H1 (cell line): ENCODE measurements at regions not wholly inside any gene's neighbourhood (a gene's known extent, or its start where the extent isn't known, plus 50 kb on each side); places are given as distances from the start of the nearest gene placed in this dataset.
A peak's percentile ranks its signal among the peaks of the same experiment; 100 is the strongest.

Experiments
- CTCF ChIA-PET: fragments of 300-600 bp; sonication (Branson Sonifier 250); formaldehyde crosslinking; loops from one replicate; lab custom pipeline; 2021; ENCODE audit not compliant: partially characterized antibody; lab: Charles Lee
- POLR2A ChIA-PET: fragments of 300-600 bp; sonication (Branson Sonifier 250); formaldehyde crosslinking; loops from one replicate; lab custom pipeline; 2021; ENCODE audit warnings: inconsistent platforms; ENCODE audit not compliant: partially characterized antibody; lab: Charles Lee
- DNase-seq, 2 experiments: peaks; one replicate each; pipeline versions ENCODE4 v3.0.0 to v3.0.0-alpha.2; 2010 to 2022; ENCODE audit warnings: low spot score in 2 of 2, low read depth in 1 of 2, mixed read lengths in 1 of 2
- FAIRE-seq: peaks from 2 replicates; lab custom pipeline; 2011; peaks lifted over from hg19 to GRCh38; lab: Jason Lieb, UNC
- H2AFZ ChIP-seq: 2 replicates; pipeline ENCODE4 v1.8.1; 2012; ENCODE audit warnings: low read length, inconsistent platforms
- H2AK5ac ChIP-seq: 2 replicates; pipeline ENCODE4 v1.6.1; 2013; ENCODE audit warnings: low read depth, low read length
- H2BK120ac ChIP-seq: replicated peaks from 2 replicates; pipeline ENCODE3; 2013; ENCODE audit warnings: low read depth, low read length, inconsistent platforms
- H2BK12ac ChIP-seq: 2 replicates; pipeline ENCODE4 v1.6.1; 2013; ENCODE audit warnings: low read depth, low read length
- H2BK15ac ChIP-seq: 2 replicates; pipeline ENCODE4 v1.6.1; 2013; ENCODE audit warnings: low read length
- H2BK20ac ChIP-seq: 2 replicates; pipeline ENCODE4 v1.6.1; 2013; ENCODE audit warnings: low read length
- H2BK5ac ChIP-seq: 2 replicates; pipeline ENCODE4 v1.6.1; 2013; ENCODE audit warnings: low read depth, low read length
- H3K14ac ChIP-seq: 2 replicates; pipeline ENCODE4 v1.6.1; 2013; ENCODE audit warnings: inconsistent platforms; ENCODE audit not compliant: insufficient read length
- H3K18ac ChIP-seq: 2 replicates; pipeline ENCODE4 v1.6.1; 2013; ENCODE audit warnings: low read length; ENCODE audit errors: extremely low read depth
- H3K23ac ChIP-seq: 2 replicates; pipeline ENCODE4 v1.6.1; 2013; ENCODE audit warnings: inconsistent platforms; ENCODE audit not compliant: insufficient read length
- H3K23me2 ChIP-seq: 2 replicates; pipeline ENCODE4 v1.6.1; 2013; ENCODE audit warnings: low read depth, low read length
- H3K27ac ChIP-seq: 2 replicates; pipeline ENCODE4 v1.6.1; 2011; ENCODE audit warnings: low read depth, low read length, inconsistent platforms
- H3K27me3 ChIP-seq, 4 experiments: replicated peaks in 1 of 4; 1 replicate in 1 of 4; 2 replicates in 3 of 4; pipeline versions ENCODE4 v1.6.1 to v1.8.1; 2011 to 2013; ENCODE audit warnings: low read length in 3 of 4, mild to moderate bottlenecking in 3 of 4, inconsistent platforms in 2 of 4, mixed read lengths in 2 of 4, moderate library complexity in 1 of 4; ENCODE audit not compliant: control insufficient read depth in 3 of 4, insufficient read depth in 3 of 4; ENCODE audit errors: extremely low read depth in 1 of 4
- H3K36me3 ChIP-seq, 4 experiments: 2 replicates each; pipeline versions ENCODE4 v1.6.1 to v1.8.1; 2011 to 2013; ENCODE audit warnings: mild to moderate bottlenecking in 4 of 4, low read length in 3 of 4, moderate library complexity in 2 of 4, control low read depth in 1 of 4, inconsistent platforms in 1 of 4; ENCODE audit not compliant: insufficient read depth in 4 of 4, control insufficient read depth in 2 of 4
- H3K4ac ChIP-seq: replicated peaks from 2 replicates; pipeline ENCODE3; 2013; ENCODE audit warnings: low read length, low read depth, mixed read lengths, inconsistent platforms; ENCODE audit not compliant: insufficient read length
- H3K4me1 ChIP-seq, 4 experiments: replicated peaks in 1 of 4; 1 replicate in 1 of 4; 2 replicates in 3 of 4; pipeline versions ENCODE4 v1.6.1 to v1.8.1; 2011 to 2013; ENCODE audit warnings: low read length in 3 of 4, inconsistent platforms in 2 of 4, mixed read lengths in 1 of 4; ENCODE audit not compliant: insufficient read depth in 4 of 4, control insufficient read depth in 3 of 4
- H3K4me2 ChIP-seq, 2 experiments: 2 replicates each; pipeline versions ENCODE4 v1.6.1 to v1.8.1; 2011 to 2013; ENCODE audit warnings: low read depth in 2 of 2, low read length in 2 of 2, control low read depth in 1 of 2, inconsistent platforms in 1 of 2, mild to moderate bottlenecking in 1 of 2; ENCODE audit not compliant: insufficient read depth in 1 of 2
- H3K4me3 ChIP-seq, 4 experiments: fragments of 200-600, 300-600 bp in 1 of 4; sonication (generic), shearing (Covaris generic), sonication (Bioruptor Twin) in 1 of 4; 2 replicates each; pipeline versions ENCODE4 v1.5.1 to v1.8.1; 2011 to 2016; ENCODE audit warnings: low read length in 4 of 4, low read depth in 3 of 4, control low read depth in 2 of 4, inconsistent platforms in 2 of 4, mild to moderate bottlenecking in 2 of 4, mixed read lengths in 1 of 4, moderate library complexity in 1 of 4; ENCODE audit not compliant: insufficient read depth in 2 of 4; ENCODE audit errors: extremely low read depth in 1 of 4
- H3K56ac ChIP-seq: replicated peaks from 2 replicates; pipeline ENCODE3; 2013; ENCODE audit warnings: low read depth, mild to moderate bottlenecking, mixed read lengths, low read length, inconsistent platforms; ENCODE audit not compliant: insufficient read length
- H3K79me1 ChIP-seq: 2 replicates; pipeline ENCODE4 v1.6.1; 2013; ENCODE audit warnings: low read depth, low read length, control low read depth
- H3K79me2 ChIP-seq, 2 experiments: 2 replicates each; pipeline versions ENCODE4 v1.6.1 to v1.8.1; 2012 to 2013; ENCODE audit warnings: low read length in 2 of 2, mild to moderate bottlenecking in 2 of 2, inconsistent platforms in 1 of 2; ENCODE audit not compliant: insufficient read depth in 2 of 2, control insufficient read depth in 1 of 2
- H3K9ac ChIP-seq, 4 experiments: replicated peaks in 1 of 4; 1 replicate in 1 of 4; 2 replicates in 3 of 4; pipeline versions ENCODE4 v1.6.1 to v1.8.1; 2011 to 2013; ENCODE audit warnings: low read depth in 3 of 4, low read length in 3 of 4, control low read depth in 2 of 4, mild to moderate bottlenecking in 2 of 4, moderate library complexity in 2 of 4, inconsistent platforms in 1 of 4; ENCODE audit errors: extremely low read depth in 1 of 4
- H3K9me3 ChIP-seq, 2 experiments: 2 replicates each; pipeline versions ENCODE4 v1.6.1 to v1.8.1; 2012 to 2013; ENCODE audit warnings: mild to moderate bottlenecking in 2 of 2, moderate library complexity in 2 of 2, control low read depth in 1 of 2, inconsistent platforms in 1 of 2, low read depth in 1 of 2, low read length in 1 of 2, mixed read lengths in 1 of 2; ENCODE audit not compliant: insufficient read depth in 2 of 2
- H4K20me1 ChIP-seq, 2 experiments: replicated peaks in 1 of 2; 2 replicates each; pipeline versions ENCODE3 to v1.8.1; 2011 to 2013; ENCODE audit warnings: inconsistent platforms in 2 of 2, low read length in 2 of 2, mild to moderate bottlenecking in 1 of 2; ENCODE audit not compliant: insufficient read depth in 2 of 2, control insufficient read depth in 1 of 2
- H4K5ac ChIP-seq: 2 replicates; pipeline ENCODE4 v1.6.1; 2013; ENCODE audit warnings: low read length, low read depth, mixed read lengths, inconsistent platforms; ENCODE audit not compliant: insufficient read length
- H4K8ac ChIP-seq: 2 replicates; pipeline ENCODE4 v1.8.0; 2013; ENCODE audit warnings: mild to moderate bottlenecking, moderate library complexity, low read length, inconsistent platforms; ENCODE audit not compliant: insufficient read depth; ENCODE audit errors: extremely low read depth
- H4K91ac ChIP-seq: replicated peaks from 2 replicates; pipeline ENCODE3; 2013; ENCODE audit warnings: low read length, mixed read lengths, inconsistent platforms; ENCODE audit not compliant: insufficient read length
- ATF3 ChIP-seq: IDR thresholded peaks from 2 replicates; pipeline ENCODE4 v1.6.1; 2011; ENCODE audit warnings: low read depth, mild to moderate bottlenecking, low read length; ENCODE audit not compliant: insufficient read depth
- BACH1 ChIP-seq: IDR thresholded peaks from 2 replicates; pipeline ENCODE4 v1.6.1; 2012; ENCODE audit warnings: low read length, improper control_type of control experiment
- CHD2 ChIP-seq: IDR thresholded peaks from 2 replicates; pipeline ENCODE4 v1.6.1; 2012; ENCODE audit warnings: low read length, improper control_type of control experiment
- GABPA ChIP-seq: IDR thresholded peaks from 2 replicates; pipeline ENCODE4 v1.6.1; 2011; ENCODE audit warnings: mild to moderate bottlenecking, low read length, moderate library complexity, borderline replicate concordance; ENCODE audit not compliant: insufficient read depth
- JUND ChIP-seq: IDR thresholded peaks from 2 replicates; pipeline ENCODE4 v1.6.1; 2011; ENCODE audit warnings: mild to moderate bottlenecking, improper control_type of control experiment, low read length
- KDM1A ChIP-seq: fragments of 200-600, 300-600 bp; sonication (generic); IDR thresholded peaks from 2 replicates; pipeline ENCODE4 v1.7.1; 2016; ENCODE audit warnings: mild to moderate bottlenecking, low read length, borderline replicate concordance
- NRF1 ChIP-seq: IDR thresholded peaks from 2 replicates; pipeline ENCODE4 v1.6.1; 2011; ENCODE audit warnings: mild to moderate bottlenecking, low read depth, low read length, improper control_type of control experiment
- POLR2A ChIP-seq, 2 experiments: IDR thresholded peaks; 1 replicate in 1 of 2; 2 replicates in 1 of 2; pipeline ENCODE4 v1.6.1; 2011; ENCODE audit warnings: low read depth in 2 of 2, low read length in 2 of 2, mild to moderate bottlenecking in 2 of 2; ENCODE audit errors: control extremely low read depth in 1 of 2
- RAD21 ChIP-seq, 2 experiments: IDR thresholded peaks in 1 of 2; conservative IDR thresholded peaks in 1 of 2; 2 replicates each; pipeline ENCODE4 v1.6.1; 2011; ENCODE audit warnings: low read depth in 2 of 2, low read length in 2 of 2, improper control_type of control experiment in 1 of 2, inconsistent platforms in 1 of 2, mild to moderate bottlenecking in 1 of 2, moderate library complexity in 1 of 2
- RFX5 ChIP-seq: IDR thresholded peaks from 2 replicates; pipeline ENCODE4 v1.6.1; 2011; ENCODE audit warnings: low read depth, low read length, improper control_type of control experiment, borderline replicate concordance
- SIN3A ChIP-seq, 2 experiments: IDR thresholded peaks in 1 of 2; conservative IDR thresholded peaks in 1 of 2; 2 replicates each; pipeline ENCODE4 v1.6.1; 2011 to 2012; ENCODE audit warnings: low read length in 2 of 2, improper control_type of control experiment in 1 of 2, low read depth in 1 of 2, mild to moderate bottlenecking in 1 of 2
- SIRT6 ChIP-seq: IDR thresholded peaks from one replicate; pipeline ENCODE4 v1.7.1; 2012; ENCODE audit warnings: low read length, inconsistent platforms
- SUZ12 ChIP-seq: fragments of 200-600 bp; sonication (generic); IDR thresholded peaks from 2 replicates; pipeline ENCODE4 v1.6.1; 2012; ENCODE audit warnings: mild to moderate bottlenecking, inconsistent platforms, low read length, moderate library complexity, mixed read lengths
- TEAD4 ChIP-seq: IDR thresholded peaks from 2 replicates; pipeline ENCODE4 v1.6.1; 2012; ENCODE audit warnings: low read depth, low read length, inconsistent platforms, mixed read lengths
- whole genome bisulfite sequencing, 2 experiments: shearing (Covaris generic) in 1 of 2; methylation state at CpG; one replicate each; pipeline versions ENCODE4 v1.1.6 to v1.1.7; 2013 to 2015; ENCODE audit warnings: low lambda C conversion rate in 2 of 2, mixed read lengths in 2 of 2, inconsistent platforms in 1 of 2, low coverage in 1 of 2, missing lambda C conversion rate in 1 of 2; ENCODE audit not compliant: insufficient replicate concordance in 2 of 2, insufficient coverage in 1 of 2, insufficient read length in 1 of 2; ENCODE audit errors: extremely low coverage in 1 of 2, missing lambda C conversion rate in 1 of 2; 5-methylcytosine and 5-hydroxymethylcytosine counted together

GRCh38 chr1:38476850-38477178 is 382.8 kb downstream of the RRAGC start:
- H2BK120ac ChIP-seq, result no peak overlapping the region
- FAIRE-seq, result no peak
- H2AK5ac ChIP-seq, result no peak overlapping the region
- WGBS, 2 experiments, result 20% methylated on average over 12 of the region's 12 CpGs; no CpG with 5 or more reads in 1 of the 2 experiments
- H3K23ac ChIP-seq, result no peak overlapping the region
- H2AFZ ChIP-seq, result no peak overlapping the region
- no peak overlapping the region for H4K5ac ChIP-seq
- no peaks in the 10 kb centered on the region for H3K79me2 ChIP-seq
- ChIA-PET CTCF (interaction anchor here (0.7 to 2.3 kb wide), 2 partner anchors 8 to 13 kb away, joined by 4 to 6 read pairs; no protein-coding TSS in a partner anchor), POLR2A (interaction anchor here (0.7 to 4.4 kb wide), 11 partner anchors 9 to 437 kb away, joined by 3 to 29 read pairs (median 4); no protein-coding TSS in a partner anchor)
- no peak overlapping the region for H3K4ac ChIP-seq
- peaks cover 0 to 7% (median 0%) of the 10 kb centered on the region in 4 experiments; a peak in 3 of 7 replicates for H3K27me3 ChIP-seq
- peaks cover 5% of the 10 kb centered on the region; the same call in 1 of the 2 replicates for H3K23me2 ChIP-seq
- no peak overlapping the region; a peak in 2 of 7 replicates for H3K9ac ChIP-seq
- no peaks in the 10 kb centered on the region for H3K36me3 ChIP-seq
- no peak overlapping the region for H3K27ac ChIP-seq
- peak overlapping the region; percentile 78 to 86 for H3K4me2 ChIP-seq
- peaks cover 2 to 3% of the 10 kb centered on the region in 2 experiments; a peak in 3 of 4 replicates for H3K9me3 ChIP-seq
- no peak overlapping the region for H4K91ac ChIP-seq
- no peak for DNase-seq
- no peak overlapping the region for H2BK15ac ChIP-seq
- no peaks in the 10 kb centered on the region for H4K20me1 ChIP-seq
- peak overlapping the region; percentile 12; the same call in 1 of the 2 replicates for H2BK12ac ChIP-seq
- H3K79me1 ChIP-seq, result no peaks in the 10 kb centered on the region
- peak overlapping the region; percentile 93; the same call in 1 of the 2 replicates for H4K8ac ChIP-seq
- no peak overlapping the region for H2BK5ac ChIP-seq
- no peak overlapping the region for H3K56ac ChIP-seq
- no peak overlapping the region for H3K18ac ChIP-seq
- H3K4me3 ChIP-seq, result peak overlapping the region; percentile 26 to 61 (median 37); a peak in 7 of 8 replicates
- H3K14ac ChIP-seq, result no peak overlapping the region
- no peak overlapping the region for H2BK20ac ChIP-seq
- peaks cover 6 to 16% (median 12%) of the 10 kb centered on the region in 4 experiments; a peak in 6 of 7 replicates for H3K4me1 ChIP-seq
- TF ChIP-seq TEAD4, result no peak
- no peak for TF ChIP-seq JUND
- no peak for TF ChIP-seq BACH1
- TF ChIP-seq SIRT6, result no peak
- TF ChIP-seq GABPA, result no peak
- TF ChIP-seq POLR2A (IDR thresholded peaks at IDR 0.05; ENCODE audit: control extremely low read depth in 1 of 2, low read depth in 2 of 2, low read length in 2 of 2), result no peak
- no peak for TF ChIP-seq RFX5
- no peak for TF ChIP-seq SIN3A (conservative IDR thresholded peaks at IDR 0.05 in 1 of 2, IDR thresholded peaks at IDR 0.05 in 1 of 2; ENCODE audit: low read depth in 1 of 2, low read length in 2 of 2)
- TF ChIP-seq ATF3, result no peak
- TF ChIP-seq KDM1A, result no peak
- TF ChIP-seq SUZ12, result no peak
- TF ChIP-seq RAD21 (IDR thresholded peaks at IDR 0.05 in 1 of 2, conservative IDR thresholded peaks at IDR 0.05 in 1 of 2; ENCODE audit: low read depth in 2 of 2, low read length in 2 of 2), result no peak
- no peak for TF ChIP-seq NRF1
- no peak for TF ChIP-seq CHD2
